ENCODE measurements at regions not wholly inside any gene's neighbourhood (a gene's known extent, or its start where the extent isn't known, plus 50 kb on each side); places are given as distances from the start of the nearest gene placed in this dataset.

- TF ChIP-seq POLR2A (IDR thresholded peaks at IDR 0.05; ENCODE audit: low read length) (no peak), GATA1 (IDR thresholded peaks at IDR 0.05; ENCODE audit: low read depth, low read length) (no peak)
Observed at GRCh38 chr4:110851989-110852388, 229.1 kb upstream of the PITX2 start.
